ENCODE measurements at regions not wholly inside any gene's neighbourhood (a gene's known extent, or its start where the extent isn't known, plus 50 kb on each side); places are given as distances from the start of the nearest gene placed in this dataset.

DNA sequence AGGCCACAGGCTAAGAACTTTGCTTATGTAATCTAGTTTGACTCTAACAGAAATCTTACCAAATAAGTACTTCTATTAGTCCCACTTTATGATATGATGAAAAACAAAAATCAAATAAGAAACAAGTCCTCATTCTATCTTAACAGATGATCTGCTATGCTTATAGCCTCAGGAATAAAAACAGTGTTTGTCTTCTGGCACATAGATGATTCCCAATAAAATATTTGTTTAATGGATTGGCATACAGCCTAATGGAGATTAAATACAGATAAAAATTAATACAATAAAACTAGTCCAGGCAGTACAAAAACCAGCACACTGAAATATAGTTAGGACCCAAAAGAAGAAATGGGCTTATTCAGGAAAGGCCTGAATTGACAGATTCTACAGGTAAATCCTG is 971.4 kb upstream of the WWC1 start:
- DNase-seq = no peak
- no peaks in the 10 kb centered on the region for H3K9me3 ChIP-seq (ENCODE audit: control insufficient read depth, low read depth, low read length)
- H3K27me3 ChIP-seq (ENCODE audit: control insufficient read depth, insufficient read depth, low read length) = no peaks in the 10 kb centered on the region
- H3K36me3 ChIP-seq (ENCODE audit: control insufficient read depth, insufficient read depth, low read length) = no peaks in the 10 kb centered on the region
- no peak overlapping the region for H3K4me3 ChIP-seq (ENCODE audit: low read length)
- no peaks in the 10 kb centered on the region for H3K4me1 ChIP-seq (ENCODE audit: control insufficient read depth, insufficient read depth, low read length)
- no peak overlapping the region for H3K27ac ChIP-seq (ENCODE audit: low read length)

- DNase-seq = no peak
- no peaks in the 10 kb centered on the region for H3K4me1 ChIP-seq (ENCODE audit: control insufficient read depth, insufficient read depth, low read length)
- H3K4me3 ChIP-seq (ENCODE audit: low read length) = no peak overlapping the region
- no peaks in the 10 kb centered on the region for H3K9me3 ChIP-seq (ENCODE audit: control insufficient read depth, low read depth, low read length)
- H3K27ac ChIP-seq (ENCODE audit: low read length) = no peak overlapping the region
- H3K27me3 ChIP-seq (ENCODE audit: control insufficient read depth, insufficient read depth, low read length) = no peaks in the 10 kb centered on the region
- H3K36me3 ChIP-seq (ENCODE audit: control insufficient read depth, insufficient read depth, low read length) = no peaks in the 10 kb centered on the region
- no CpG with 5 or more reads among the region's 5 CpGs for WGBS (ENCODE audit: insufficient coverage, low lambda C conversion rate)
These were observed 959.1 kb upstream of the WWC1 start for GRCh38 chr5:167332309-167332708.

GRCh38 chr5:167336161-167336560 is 955.3 kb upstream of the WWC1 start:
- WGBS (ENCODE audit: insufficient coverage, low lambda C conversion rate) = no CpG with 5 or more reads among the region's 2 CpGs
- H3K27me3 ChIP-seq (ENCODE audit: control insufficient read depth, insufficient read depth, low read length) = no peaks in the 10 kb centered on the region
- H3K4me1 ChIP-seq (ENCODE audit: control insufficient read depth, insufficient read depth, low read length) = no peaks in the 10 kb centered on the region
- H3K4me3 ChIP-seq (ENCODE audit: low read length) = no peak overlapping the region
- H3K27ac ChIP-seq (ENCODE audit: low read length) = no peak overlapping the region
- no peaks in the 10 kb centered on the region for H3K36me3 ChIP-seq (ENCODE audit: control insufficient read depth, insufficient read depth, low read length)
- DNase-seq = no peak
- H3K9me3 ChIP-seq (ENCODE audit: control insufficient read depth, low read depth, low read length) = no peaks in the 10 kb centered on the region

- no peak for DNase-seq
- Histone ChIP-seq H3K36me3 (ENCODE audit: control insufficient read depth, insufficient read depth, low read length) (no peaks in the 10 kb centered on the region), H3K4me1 (ENCODE audit: control insufficient read depth, insufficient read depth, low read length) (no peaks in the 10 kb centered on the region), H3K27me3 (ENCODE audit: control insufficient read depth, insufficient read depth, low read length) (no peaks in the 10 kb centered on the region), H3K27ac (ENCODE audit: low read length) (no peak overlapping the region), H3K4me3 (ENCODE audit: low read length) (no peak overlapping the region), H3K9me3 (ENCODE audit: control insufficient read depth, low read depth, low read length) (no peaks in the 10 kb centered on the region)
- WGBS (ENCODE audit: insufficient coverage, low lambda C conversion rate) = 83% methylated on average over 1 of the region's 1 CpG
These were observed 952.2 kb upstream of the WWC1 start for GRCh38 chr5:167339205-167339604.

DNA sequence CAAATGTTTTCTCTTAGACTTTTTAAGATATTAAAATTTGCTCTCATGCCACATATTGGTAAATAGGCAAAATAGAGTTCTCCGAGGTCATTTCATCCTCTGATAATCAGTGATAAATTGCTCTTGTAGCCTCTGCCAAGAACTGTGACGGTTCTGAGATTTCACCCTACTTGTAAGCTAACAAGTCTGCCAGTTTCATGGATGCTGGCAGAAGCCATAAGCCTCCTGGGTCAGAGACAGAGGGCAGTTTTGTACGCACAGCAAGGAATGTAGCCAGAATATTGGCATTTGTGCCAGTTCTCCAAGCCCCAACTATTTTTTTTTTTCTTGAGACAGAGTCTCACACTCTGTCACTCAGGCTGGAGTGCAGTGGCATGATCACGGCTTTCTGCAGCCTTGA is 945.0 kb upstream of the WWC1 start:
- Histone ChIP-seq H3K36me3 (ENCODE audit: control insufficient read depth, insufficient read depth, low read length) (no peaks in the 10 kb centered on the region), H3K27me3 (ENCODE audit: control insufficient read depth, insufficient read depth, low read length) (no peaks in the 10 kb centered on the region), H3K4me1 (ENCODE audit: control insufficient read depth, insufficient read depth, low read length) (no peaks in the 10 kb centered on the region), H3K4me3 (ENCODE audit: low read length) (no peak overlapping the region), H3K9me3 (ENCODE audit: control insufficient read depth, low read depth, low read length) (no peaks in the 10 kb centered on the region), H3K27ac (ENCODE audit: low read length) (no peak overlapping the region)
- no peak for DNase-seq
- WGBS (ENCODE audit: insufficient coverage, low lambda C conversion rate) = no CpG with 5 or more reads among the region's 4 CpGs

GRCh38 chr5:167348251-167348926 is 943.1 kb upstream of the WWC1 start:
- Histone ChIP-seq H3K4me3 (ENCODE audit: low read length) (no peak overlapping the region), H3K4me1 (ENCODE audit: control insufficient read depth, insufficient read depth, low read length) (no peaks in the 10 kb centered on the region), H3K27ac (ENCODE audit: low read length) (no peak overlapping the region), H3K9me3 (ENCODE audit: control insufficient read depth, low read depth, low read length) (no peaks in the 10 kb centered on the region), H3K27me3 (ENCODE audit: control insufficient read depth, insufficient read depth, low read length) (no peaks in the 10 kb centered on the region), H3K36me3 (ENCODE audit: control insufficient read depth, insufficient read depth, low read length) (no peaks in the 10 kb centered on the region)
- 88% methylated on average over 6 of the region's 12 CpGs for WGBS (ENCODE audit: insufficient coverage, low lambda C conversion rate)
- no peak for DNase-seq

GRCh38 chr5:167348980-167349379 is 942.5 kb upstream of the WWC1 start:
- no peaks in the 10 kb centered on the region for H3K4me1 ChIP-seq (ENCODE audit: control insufficient read depth, insufficient read depth, low read length)
- H3K27ac ChIP-seq (ENCODE audit: low read length) = no peak overlapping the region
- no peak overlapping the region for H3K4me3 ChIP-seq (ENCODE audit: low read length)
- no peaks in the 10 kb centered on the region for H3K9me3 ChIP-seq (ENCODE audit: control insufficient read depth, low read depth, low read length)
- no peaks in the 10 kb centered on the region for H3K36me3 ChIP-seq (ENCODE audit: control insufficient read depth, insufficient read depth, low read length)
- no CpG with 5 or more reads among the region's 3 CpGs for WGBS (ENCODE audit: insufficient coverage, low lambda C conversion rate)
- no peak for DNase-seq
- no peaks in the 10 kb centered on the region for H3K27me3 ChIP-seq (ENCODE audit: control insufficient read depth, insufficient read depth, low read length)

DNA sequence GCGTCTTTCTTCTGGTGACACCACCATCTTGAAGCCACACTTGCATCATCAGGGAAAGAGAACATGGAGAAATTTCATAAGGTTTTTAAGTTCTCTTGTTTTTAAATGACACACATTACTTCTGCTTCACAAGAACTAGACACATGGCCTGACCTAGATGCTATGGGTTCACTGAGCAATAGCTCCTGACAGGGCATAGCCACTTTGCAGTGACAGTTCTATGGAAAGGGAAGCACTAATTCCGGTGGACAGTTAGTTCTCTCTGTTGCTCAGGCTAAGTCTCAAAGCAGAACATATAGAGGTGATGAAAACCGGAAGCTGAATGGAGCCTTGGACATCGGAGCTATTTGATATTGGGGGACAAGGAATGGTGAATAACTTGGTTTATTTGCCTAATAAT is 940.1 kb upstream of the WWC1 start:
- WGBS (ENCODE audit: insufficient coverage, low lambda C conversion rate) = 20% methylated on average over 1 of the region's 4 CpGs
- H3K27ac ChIP-seq (ENCODE audit: low read length) = no peak overlapping the region
- DNase-seq = no peak
- H3K4me1 ChIP-seq (ENCODE audit: control insufficient read depth, insufficient read depth, low read length) = no peaks in the 10 kb centered on the region
- H3K36me3 ChIP-seq (ENCODE audit: control insufficient read depth, insufficient read depth, low read length) = no peaks in the 10 kb centered on the region
- no peak overlapping the region for H3K4me3 ChIP-seq (ENCODE audit: low read length)
- no peaks in the 10 kb centered on the region for H3K9me3 ChIP-seq (ENCODE audit: control insufficient read depth, low read depth, low read length)
- no peaks in the 10 kb centered on the region for H3K27me3 ChIP-seq (ENCODE audit: control insufficient read depth, insufficient read depth, low read length)

GRCh38 chr5:167352801-167353200 is 938.6 kb upstream of the WWC1 start:
- H3K4me3 ChIP-seq (ENCODE audit: low read length) = no peak overlapping the region
- no peaks in the 10 kb centered on the region for H3K27me3 ChIP-seq (ENCODE audit: control insufficient read depth, insufficient read depth, low read length)
- no peaks in the 10 kb centered on the region for H3K36me3 ChIP-seq (ENCODE audit: control insufficient read depth, insufficient read depth, low read length)
- H3K9me3 ChIP-seq (ENCODE audit: control insufficient read depth, low read depth, low read length) = no peaks in the 10 kb centered on the region
- no peaks in the 10 kb centered on the region for H3K4me1 ChIP-seq (ENCODE audit: control insufficient read depth, insufficient read depth, low read length)
- no peak for DNase-seq
- 60% methylated on average over 2 of the region's 10 CpGs for WGBS (ENCODE audit: insufficient coverage, low lambda C conversion rate)
- no peak overlapping the region for H3K27ac ChIP-seq (ENCODE audit: low read length)

GRCh38 chr5:167355346-167355745 is 936.1 kb upstream of the WWC1 start:
- no peak overlapping the region for H3K4me3 ChIP-seq (ENCODE audit: low read length)
- H3K36me3 ChIP-seq (ENCODE audit: control insufficient read depth, insufficient read depth, low read length) = no peaks in the 10 kb centered on the region
- no peaks in the 10 kb centered on the region for H3K27me3 ChIP-seq (ENCODE audit: control insufficient read depth, insufficient read depth, low read length)
- H3K9me3 ChIP-seq (ENCODE audit: control insufficient read depth, low read depth, low read length) = no peaks in the 10 kb centered on the region
- no peak for DNase-seq
- no peak overlapping the region for H3K27ac ChIP-seq (ENCODE audit: low read length)
- 81% methylated on average over 3 of the region's 5 CpGs for WGBS (ENCODE audit: insufficient coverage, low lambda C conversion rate)
- H3K4me1 ChIP-seq (ENCODE audit: control insufficient read depth, insufficient read depth, low read length) = no peaks in the 10 kb centered on the region

DNA sequence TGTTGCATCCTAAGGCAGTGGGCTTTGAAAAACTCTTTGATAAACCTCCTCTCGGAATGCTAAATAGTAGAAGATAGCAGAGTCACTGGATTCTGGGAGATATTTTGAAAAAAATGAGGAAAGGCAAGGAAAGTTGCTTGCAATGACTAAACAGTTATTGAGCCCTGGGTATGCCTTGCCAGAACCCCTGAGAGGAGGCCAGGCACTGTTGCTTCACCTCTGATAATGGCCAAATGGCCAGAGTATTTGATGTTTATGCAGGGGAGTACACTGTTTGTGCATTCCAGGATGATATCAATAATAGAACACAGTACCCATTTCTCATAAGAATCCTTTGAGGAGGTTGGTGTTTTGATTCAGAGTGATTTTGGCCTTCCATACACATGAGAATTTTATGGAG is 935.1 kb upstream of the WWC1 start:
- 83% methylated on average over 1 of the region's 1 CpG for WGBS (ENCODE audit: insufficient coverage, low lambda C conversion rate)
- DNase-seq = no peak
- Histone ChIP-seq H3K9me3 (ENCODE audit: control insufficient read depth, low read depth, low read length) (no peaks in the 10 kb centered on the region), H3K4me3 (ENCODE audit: low read length) (no peak overlapping the region), H3K4me1 (ENCODE audit: control insufficient read depth, insufficient read depth, low read length) (no peaks in the 10 kb centered on the region), H3K27ac (ENCODE audit: low read length) (no peak overlapping the region), H3K27me3 (ENCODE audit: control insufficient read depth, insufficient read depth, low read length) (no peaks in the 10 kb centered on the region), H3K36me3 (ENCODE audit: control insufficient read depth, insufficient read depth, low read length) (no peaks in the 10 kb centered on the region)
